ENCODE measurements at regions not wholly inside any gene's neighbourhood (a gene's known extent, or its start where the extent isn't known, plus 50 kb on each side); places are given as distances from the start of the nearest gene placed in this dataset.

DNA sequence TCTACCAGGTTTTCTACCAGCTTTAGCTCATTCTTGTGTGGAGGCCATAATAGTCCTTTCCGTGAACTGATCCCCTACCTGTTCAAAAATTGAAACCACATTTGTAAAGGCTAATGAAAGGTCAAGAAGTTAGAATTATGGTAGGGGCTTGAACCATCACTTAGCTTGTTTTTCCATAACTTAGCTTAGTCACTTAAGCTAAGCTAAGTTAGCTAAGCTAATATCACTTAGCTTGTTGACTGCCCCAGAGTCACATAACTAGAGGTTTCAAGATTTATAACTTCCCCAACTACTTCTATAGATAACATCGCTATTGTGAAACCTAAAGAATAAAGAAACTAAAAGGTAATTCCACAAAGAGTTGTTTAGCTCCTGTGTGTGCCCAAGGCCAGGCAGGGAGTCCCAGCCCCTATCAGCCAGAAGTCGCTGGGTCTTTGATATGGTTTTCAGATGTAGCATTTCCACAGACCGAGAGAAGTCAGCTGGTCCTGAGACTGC is 131.8 kb downstream of the VEGFA start:
- H3K27ac ChIP-seq: no peak overlapping the region
- DNase-seq (ENCODE audit: low spot score): no peak
- H3K4me1 ChIP-seq: peaks cover 0 to 4% of the 10 kb centered on the region in 2 donors
- TF ChIP-seq CTCF (IDR thresholded peaks at IDR 0.05): no peak
- H3K9me3 ChIP-seq: no peaks in the 10 kb centered on the region
- no peaks in the 10 kb centered on the region for H3K36me3 ChIP-seq
- no peak overlapping the region for H3K4me3 ChIP-seq
- H3K27me3 ChIP-seq: no peaks in the 10 kb centered on the region

GRCh38 chr6:43900916-43901732 is 131.1 kb downstream of the VEGFA start:
- no peak for DNase-seq (ENCODE audit: low spot score)
- no peak for TF ChIP-seq CTCF (IDR thresholded peaks at IDR 0.05)
- H3K27me3 ChIP-seq: no peaks in the 10 kb centered on the region
- H3K4me1 ChIP-seq: peaks cover 0 to 7% of the 10 kb centered on the region in 2 donors
- H3K36me3 ChIP-seq: no peaks in the 10 kb centered on the region
- H3K27ac ChIP-seq: no peak overlapping the region
- H3K9me3 ChIP-seq: no peaks in the 10 kb centered on the region
- H3K4me3 ChIP-seq: no peak overlapping the region

GRCh38 chr6:43900560-43900915 is 130.5 kb downstream of the VEGFA start:
- no peak for DNase-seq (ENCODE audit: low spot score)
- Histone ChIP-seq H3K4me1 (peaks cover 0 to 7% of the 10 kb centered on the region in 2 donors), H3K27me3 (no peaks in the 10 kb centered on the region), H3K4me3 (no peak overlapping the region), H3K36me3 (no peaks in the 10 kb centered on the region), H3K27ac (no peak overlapping the region), H3K9me3 (no peaks in the 10 kb centered on the region)
- no peak for TF ChIP-seq CTCF (IDR thresholded peaks at IDR 0.05)

GRCh38 chr6:43899830-43900229 is 129.8 kb downstream of the VEGFA start:
- no peak for TF ChIP-seq CTCF (IDR thresholded peaks at IDR 0.05)
- Histone ChIP-seq H3K36me3 (no peaks in the 10 kb centered on the region), H3K4me3 (no peak overlapping the region), H3K9me3 (no peaks in the 10 kb centered on the region), H3K4me1 (peaks cover 0 to 7% of the 10 kb centered on the region in 2 donors), H3K27ac (no peak overlapping the region), H3K27me3 (no peaks in the 10 kb centered on the region)
- no peak for DNase-seq (ENCODE audit: low spot score)

- Histone ChIP-seq H3K4me1 (peaks cover 0 to 7% of the 10 kb centered on the region in 2 donors), H3K9me3 (no peaks in the 10 kb centered on the region), H3K36me3 (no peaks in the 10 kb centered on the region), H3K27ac (no peak overlapping the region), H3K27me3 (no peaks in the 10 kb centered on the region), H3K4me3 (no peak overlapping the region)
- DNase-seq (ENCODE audit: low spot score): no peak
- no peak for TF ChIP-seq CTCF (IDR thresholded peaks at IDR 0.05)
Measured at GRCh38 chr6:43898358-43899131, 128.5 kb downstream of the VEGFA start.
